AG04450 (cell line): ENCODE measurements at regions not wholly inside any gene's neighbourhood (a gene's known extent, or its start where the extent isn't known, plus 50 kb on each side); places are given as distances from the start of the nearest gene placed in this dataset.

Source experiments
- CTCF ChIA-PET: fragments of 300-600, 350-600 bp; formaldehyde crosslinking; extraction: SDS; loops from one replicate; lab custom pipeline; 2022; ENCODE audit warnings: antibody characterized with exemption, inconsistent platforms; lab: Charles Lee
- POLR2A ChIA-PET: fragments of 350-600 bp; formaldehyde crosslinking; extraction: SDS; loops from one replicate; lab custom pipeline; 2021; ENCODE audit warnings: antibody characterized with exemption, inconsistent platforms; lab: Yijun Ruan, JAX
- DNase-seq: peaks from one replicate; pipeline ENCODE4 v3.0.0-alpha.2; 2011; ENCODE audit warnings: low read depth, low spot score
- H3K27ac ChIP-seq: one replicate; pipeline ENCODE4 v1.5.1; 2012; ENCODE audit warnings: low read depth, low read length, control low read depth
- H3K27me3 ChIP-seq: one replicate; pipeline ENCODE4 v1.6.0; 2012; ENCODE audit warnings: low read length; ENCODE audit not compliant: control insufficient read depth, insufficient read depth
- H3K4me3 ChIP-seq: 2 replicates; pipeline ENCODE4 v1.5.1; 2011; ENCODE audit warnings: mild to moderate bottlenecking, low read depth, low read length, control low read depth
- H3K9me3 ChIP-seq: 2 replicates; pipeline ENCODE4 v1.5.1; 2012; ENCODE audit warnings: low read length; ENCODE audit not compliant: control insufficient read depth, insufficient read depth
- TF ChIP-seq, protein P1 (sequence below): IDR thresholded peaks from 2 replicates; pipeline ENCODE4 v1.5.1; 2011; ENCODE audit warnings: low read depth, low read length, control low read depth, inconsistent platforms

DNA sequence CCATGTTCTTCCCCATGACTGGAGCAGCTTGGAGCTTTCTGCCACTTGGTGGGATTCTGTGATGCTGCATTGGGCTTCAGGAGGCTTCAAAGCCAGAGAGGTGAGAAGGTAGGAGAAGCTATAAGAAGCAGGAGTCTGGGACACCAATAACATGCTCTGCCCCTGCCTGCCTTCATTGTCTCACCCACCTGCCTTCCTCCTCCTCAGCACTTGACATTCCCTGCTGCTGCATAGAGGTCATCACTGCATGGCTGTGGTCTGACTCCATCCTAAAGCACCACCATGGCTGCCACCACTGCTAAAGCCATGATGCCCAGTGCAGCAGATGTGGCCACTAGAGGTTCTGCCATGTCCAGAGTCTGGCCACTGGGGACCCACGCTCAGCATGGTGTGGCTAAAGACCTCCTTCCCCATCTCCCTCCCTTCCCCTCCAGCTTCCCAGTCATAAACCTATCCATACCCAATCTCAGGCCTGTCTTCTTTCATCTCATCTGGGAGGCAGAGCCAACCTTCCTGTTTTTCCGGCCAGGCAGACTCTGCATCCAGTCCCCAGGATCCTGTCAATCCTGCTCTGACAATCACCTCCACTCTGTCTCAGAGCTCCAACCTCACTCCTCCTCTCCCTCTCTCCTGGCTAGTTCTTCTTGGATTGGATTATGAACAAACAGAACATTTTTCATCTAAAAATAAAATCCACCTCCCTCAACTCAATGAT is 285.1 kb upstream of the POU3F1 start:
- peaks cover 3% of the 10 kb centered on the region for H3K27me3 ChIP-seq
- POLR2A ChIA-PET = no interaction called here
- H3K27ac ChIP-seq = no peak overlapping the region
- no peak for DNase-seq
- H3K4me3 ChIP-seq = no peak overlapping the region
- TF ChIP-seq, protein P1, sequence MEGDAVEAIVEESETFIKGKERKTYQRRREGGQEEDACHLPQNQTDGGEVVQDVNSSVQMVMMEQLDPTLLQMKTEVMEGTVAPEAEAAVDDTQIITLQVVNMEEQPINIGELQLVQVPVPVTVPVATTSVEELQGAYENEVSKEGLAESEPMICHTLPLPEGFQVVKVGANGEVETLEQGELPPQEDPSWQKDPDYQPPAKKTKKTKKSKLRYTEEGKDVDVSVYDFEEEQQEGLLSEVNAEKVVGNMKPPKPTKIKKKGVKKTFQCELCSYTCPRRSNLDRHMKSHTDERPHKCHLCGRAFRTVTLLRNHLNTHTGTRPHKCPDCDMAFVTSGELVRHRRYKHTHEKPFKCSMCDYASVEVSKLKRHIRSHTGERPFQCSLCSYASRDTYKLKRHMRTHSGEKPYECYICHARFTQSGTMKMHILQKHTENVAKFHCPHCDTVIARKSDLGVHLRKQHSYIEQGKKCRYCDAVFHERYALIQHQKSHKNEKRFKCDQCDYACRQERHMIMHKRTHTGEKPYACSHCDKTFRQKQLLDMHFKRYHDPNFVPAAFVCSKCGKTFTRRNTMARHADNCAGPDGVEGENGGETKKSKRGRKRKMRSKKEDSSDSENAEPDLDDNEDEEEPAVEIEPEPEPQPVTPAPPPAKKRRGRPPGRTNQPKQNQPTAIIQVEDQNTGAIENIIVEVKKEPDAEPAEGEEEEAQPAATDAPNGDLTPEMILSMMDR = no peak
- no peaks in the 10 kb centered on the region for H3K9me3 ChIP-seq
- CTCF ChIA-PET = no interaction called here

DNA sequence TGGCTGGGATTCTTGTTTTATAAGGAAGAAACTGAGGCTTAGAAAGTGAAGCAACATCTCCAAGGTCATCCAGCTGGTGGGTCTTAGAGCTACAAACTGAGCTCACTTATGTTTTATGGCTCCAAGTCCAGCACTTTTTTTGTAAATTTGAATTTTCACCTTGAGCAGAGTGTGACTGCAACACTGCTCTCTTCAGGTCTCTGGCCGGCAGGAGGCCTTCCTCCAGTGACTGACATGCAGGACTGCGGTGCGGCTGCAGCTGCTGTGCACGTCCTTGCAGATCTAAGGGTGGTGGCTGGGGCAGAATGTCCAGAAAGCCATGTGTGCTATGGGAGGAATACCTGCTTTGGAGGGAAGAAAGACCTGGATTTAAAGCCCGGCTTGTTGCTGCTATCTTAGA is 284.2 kb upstream of the POU3F1 start:
- ChIA-PET CTCF (interaction anchor here (0.6 to 0.7 kb wide), 2 partner anchors 8 to 9 kb away, joined by 4 to 5 read pairs; no protein-coding TSS in a partner anchor), POLR2A (no interaction called here)
- TF ChIP-seq, protein P1 = no peak
- DNase-seq = no peak
- Histone ChIP-seq H3K4me3 (no peak overlapping the region), H3K27ac (no peak overlapping the region), H3K9me3 (no peaks in the 10 kb centered on the region), H3K27me3 (peaks cover 3% of the 10 kb centered on the region)

DNA sequence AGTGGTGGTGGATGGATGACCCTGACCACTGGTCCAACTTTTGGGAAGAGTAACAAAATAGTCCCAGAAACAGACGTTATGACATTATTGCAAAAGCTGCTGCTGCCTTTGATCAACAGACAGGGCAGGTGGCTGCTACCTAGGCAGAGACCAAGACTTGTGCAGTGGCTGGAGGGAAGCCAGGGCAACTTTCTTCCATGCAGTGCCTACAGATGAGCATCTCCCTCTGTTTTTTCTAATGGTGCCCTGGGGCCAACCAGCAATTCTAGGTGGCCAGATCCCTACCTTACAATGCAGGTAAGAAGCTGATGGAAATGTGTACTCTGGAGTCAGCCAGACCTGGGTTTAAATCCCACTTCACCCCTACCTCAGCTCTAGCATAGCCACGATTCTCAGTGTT is 283.1 kb upstream of the POU3F1 start:
- H3K4me3 ChIP-seq = no peak overlapping the region
- no peak overlapping the region for H3K27ac ChIP-seq
- CTCF ChIA-PET = no interaction called here
- DNase-seq = no peak
- TF ChIP-seq, protein P1 = no peak
- H3K9me3 ChIP-seq = no peaks in the 10 kb centered on the region
- POLR2A ChIA-PET = interaction anchor here (0.7 kb wide), 1 partner anchor 1409 kb away, joined by 4 read pairs; the partner anchor contains the start of gene PPIE
- peaks cover 1% of the 10 kb centered on the region for H3K27me3 ChIP-seq

DNA sequence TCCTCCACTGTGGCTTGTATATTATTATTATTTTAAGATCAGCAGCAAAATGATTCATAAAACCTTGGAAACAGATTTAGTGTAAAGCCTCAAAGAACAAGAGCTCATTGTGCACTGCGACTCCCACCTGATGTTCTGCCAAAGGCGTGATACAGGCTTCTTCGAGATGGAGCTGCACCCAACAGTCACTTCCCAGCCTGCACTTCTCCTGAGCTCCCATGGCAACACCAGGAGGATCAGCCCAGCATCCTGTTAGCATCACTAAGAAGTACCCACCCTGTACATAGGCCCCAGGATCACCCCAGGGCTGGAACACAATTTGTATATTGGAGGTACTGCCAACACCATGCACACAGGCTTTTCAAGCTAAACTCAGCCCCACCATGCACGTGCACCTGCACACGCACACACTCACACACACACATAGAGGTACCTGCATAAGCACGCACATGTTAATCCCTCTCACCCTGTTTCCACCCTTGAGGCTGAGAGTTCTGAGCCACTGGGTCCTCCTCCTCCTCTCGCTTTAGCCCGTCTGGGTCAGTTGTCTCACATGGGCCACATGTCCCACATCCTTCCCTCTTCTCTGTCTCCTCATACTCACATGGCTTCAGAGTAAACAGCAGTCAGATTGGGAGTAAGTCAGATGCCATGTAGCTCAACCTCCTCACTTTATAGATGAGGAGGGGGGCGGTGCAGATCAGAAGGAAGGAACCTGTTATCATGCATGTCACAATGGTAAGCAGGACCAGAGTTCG is 281.9 kb upstream of the POU3F1 start:
- no peak for DNase-seq
- no peaks in the 10 kb centered on the region for H3K9me3 ChIP-seq
- H3K27ac ChIP-seq = no peak overlapping the region
- no peak overlapping the region for H3K4me3 ChIP-seq
- no peaks in the 10 kb centered on the region for H3K27me3 ChIP-seq
- CTCF ChIA-PET = no interaction called here
- TF ChIP-seq, protein P1 = no peak
- POLR2A ChIA-PET = no interaction called here

DNA sequence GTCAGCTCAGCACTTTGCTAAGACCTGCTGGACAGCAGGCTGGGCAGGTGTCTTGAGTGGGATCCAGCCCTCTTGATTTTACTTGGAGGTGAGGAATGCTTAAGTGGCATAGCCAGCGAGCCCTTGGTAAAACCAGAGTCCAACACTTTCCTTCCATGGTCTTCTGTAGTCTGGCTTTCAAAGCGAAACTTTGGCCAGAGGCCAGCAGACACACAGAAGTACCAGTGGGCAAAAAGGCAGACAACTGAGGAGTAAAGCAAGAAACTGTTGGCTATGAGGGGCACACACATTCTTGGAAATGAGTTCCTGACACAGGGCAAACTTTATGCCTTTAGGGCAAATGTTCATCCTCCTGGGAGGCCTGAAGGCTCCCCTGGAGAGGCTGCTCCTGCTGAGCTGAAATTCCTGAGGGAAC is 281.0 kb upstream of the POU3F1 start:
- TF ChIP-seq, protein P1 = no peak
- no peaks in the 10 kb centered on the region for H3K27me3 ChIP-seq
- POLR2A ChIA-PET = no interaction called here
- no peaks in the 10 kb centered on the region for H3K9me3 ChIP-seq
- H3K27ac ChIP-seq = no peak overlapping the region
- CTCF ChIA-PET = no interaction called here
- no peak for DNase-seq
- H3K4me3 ChIP-seq = no peak overlapping the region
